Osteocyte (in vitro differentiated cells): ENCODE measurements at regions not wholly inside any gene's neighbourhood (a gene's known extent, or its start where the extent isn't known, plus 50 kb on each side); places are given as distances from the start of the nearest gene placed in this dataset.

Experiments
- DNase-seq: peaks from one replicate; pipeline ENCODE4 v3.0.0; 2021; ENCODE audit warnings: mixed read lengths; ENCODE audit not compliant: unreplicated experiment; ENCODE audit errors: extremely low spot score
- H3K27ac Mint-ChIP-seq: one replicate; pipeline ENCODE4 v1.8.0; 2021; ENCODE audit warnings: mild to moderate bottlenecking, mixed read lengths; ENCODE audit not compliant: unreplicated experiment
- H3K27me3 Mint-ChIP-seq: one replicate; pipeline ENCODE4 v1.8.0; 2021; ENCODE audit warnings: mixed read lengths; ENCODE audit not compliant: unreplicated experiment
- H3K36me3 Mint-ChIP-seq: one replicate; pipeline ENCODE4 v1.8.0; 2021; ENCODE audit warnings: mixed read lengths; ENCODE audit not compliant: unreplicated experiment
- H3K4me1 Mint-ChIP-seq: one replicate; pipeline ENCODE4 v1.8.0; 2021; ENCODE audit warnings: mixed read lengths; ENCODE audit not compliant: unreplicated experiment
- H3K4me3 Mint-ChIP-seq: one replicate; pipeline ENCODE4 v1.8.0; 2021; ENCODE audit warnings: mild to moderate bottlenecking, moderate library complexity, mixed read lengths; ENCODE audit not compliant: unreplicated experiment
- H3K9me3 Mint-ChIP-seq: one replicate; pipeline ENCODE4 v1.8.0; 2021; ENCODE audit warnings: mixed read lengths; ENCODE audit not compliant: unreplicated experiment
- CTCF ChIP-seq: fragments of 200-600 bp; sonication (generic); IDR thresholded peaks from 2 replicates; pipeline ENCODE4 v1.5.0; 2021; ENCODE audit warnings: antibody characterized with exemption, mild to moderate bottlenecking, moderate library complexity

- Mint-ChIP-seq H3K4me3 (no peak overlapping the region), H3K9me3 (no peaks in the 10 kb centered on the region), H3K27ac (no peak overlapping the region), H3K36me3 (no peaks in the 10 kb centered on the region), H3K4me1 (peaks cover 4% of the 10 kb centered on the region), H3K27me3 (no peaks in the 10 kb centered on the region)
- DNase-seq = no peak
- no peak for TF ChIP-seq CTCF
These were observed 189.0 kb upstream of the ANO3 start for GRCh38 chr11:26142891-26143290.

DNA sequence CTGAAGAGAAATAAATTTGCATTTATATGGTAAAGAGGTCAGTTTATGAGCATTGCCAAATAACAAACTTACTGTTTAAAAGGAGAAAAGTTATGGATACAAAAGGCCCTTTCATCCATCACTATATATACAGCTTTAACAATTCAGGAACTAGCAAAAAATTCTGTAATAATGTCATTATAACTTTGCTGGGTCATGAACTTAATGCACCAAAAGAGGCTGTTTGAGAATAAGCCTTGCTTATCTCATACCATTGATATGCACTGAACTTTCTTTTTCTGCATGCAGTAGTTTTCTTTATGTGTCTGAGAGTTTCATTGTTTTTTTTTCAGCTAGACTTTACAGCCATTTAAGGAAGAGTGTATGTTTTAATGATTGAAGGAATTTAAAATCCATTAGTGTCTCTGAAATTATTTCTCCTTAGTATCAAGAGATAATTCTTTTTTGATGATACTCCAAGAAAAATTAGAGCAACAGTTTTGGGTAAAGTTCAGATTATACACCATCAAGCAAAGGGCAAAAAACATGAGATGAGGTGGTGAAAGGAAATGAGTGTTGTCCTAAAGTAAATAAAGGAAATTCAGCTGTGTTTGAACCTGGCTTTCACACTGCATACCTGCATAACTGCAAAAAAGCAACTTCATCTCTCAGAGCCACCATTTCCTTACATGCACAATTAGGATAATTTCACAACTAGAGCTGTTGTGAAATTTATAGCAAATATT is 188.2 kb upstream of the ANO3 start:
- Mint-ChIP-seq H3K4me3 (no peak overlapping the region), H3K36me3 (no peaks in the 10 kb centered on the region), H3K9me3 (no peaks in the 10 kb centered on the region), H3K4me1 (peaks cover 4% of the 10 kb centered on the region), H3K27me3 (no peaks in the 10 kb centered on the region), H3K27ac (no peak overlapping the region)
- TF ChIP-seq CTCF = no peak
- no peak for DNase-seq

DNA sequence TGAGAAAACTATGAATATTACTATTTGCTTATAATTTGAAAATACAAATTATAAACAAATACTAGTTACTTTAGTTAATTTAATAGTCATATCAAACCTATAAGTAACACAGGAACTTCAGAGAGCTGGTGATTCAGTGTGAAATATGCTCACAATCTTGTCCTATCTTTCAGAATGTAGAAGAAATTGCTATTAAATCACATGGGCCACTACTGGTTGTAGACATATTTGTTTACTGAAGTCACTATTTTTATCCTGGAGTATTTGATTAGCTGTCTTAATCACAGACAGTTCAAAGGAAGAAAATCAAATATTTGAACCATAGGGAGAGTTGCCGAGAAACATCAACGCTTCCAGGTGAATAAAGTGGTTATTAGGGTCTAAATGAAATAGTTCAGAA is 187.6 kb upstream of the ANO3 start:
- H3K27me3 Mint-ChIP-seq = no peaks in the 10 kb centered on the region
- peaks cover 4% of the 10 kb centered on the region for H3K4me1 Mint-ChIP-seq
- H3K36me3 Mint-ChIP-seq = no peaks in the 10 kb centered on the region
- no peak for DNase-seq
- no peaks in the 10 kb centered on the region for H3K9me3 Mint-ChIP-seq
- no peak overlapping the region for H3K27ac Mint-ChIP-seq
- no peak overlapping the region for H3K4me3 Mint-ChIP-seq
- TF ChIP-seq CTCF = no peak

DNA sequence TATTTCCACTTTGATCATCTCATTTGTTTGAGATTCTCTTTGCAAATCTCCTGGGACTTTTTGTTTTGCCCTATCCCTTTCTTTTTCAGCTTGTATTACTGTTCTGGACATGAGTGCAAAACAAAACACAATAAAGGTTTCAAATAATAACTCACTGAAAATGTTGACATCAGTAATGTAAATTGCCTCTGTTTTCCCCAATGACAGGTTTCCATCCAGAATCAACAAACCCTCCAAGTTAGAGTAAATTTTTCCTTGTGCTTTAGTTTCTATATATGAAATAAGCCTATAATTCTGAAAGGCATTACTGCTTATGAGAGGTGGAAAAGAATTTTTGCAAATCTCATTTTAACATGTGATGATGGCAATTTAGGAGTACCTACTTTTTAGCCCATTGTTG is 187.0 kb upstream of the ANO3 start:
- DNase-seq = no peak
- H3K9me3 Mint-ChIP-seq = no peaks in the 10 kb centered on the region
- no peak for TF ChIP-seq CTCF
- H3K27ac Mint-ChIP-seq = no peak overlapping the region
- H3K27me3 Mint-ChIP-seq = no peaks in the 10 kb centered on the region
- H3K4me3 Mint-ChIP-seq = no peak overlapping the region
- H3K4me1 Mint-ChIP-seq = peaks cover 4% of the 10 kb centered on the region
- H3K36me3 Mint-ChIP-seq = no peaks in the 10 kb centered on the region

DNA sequence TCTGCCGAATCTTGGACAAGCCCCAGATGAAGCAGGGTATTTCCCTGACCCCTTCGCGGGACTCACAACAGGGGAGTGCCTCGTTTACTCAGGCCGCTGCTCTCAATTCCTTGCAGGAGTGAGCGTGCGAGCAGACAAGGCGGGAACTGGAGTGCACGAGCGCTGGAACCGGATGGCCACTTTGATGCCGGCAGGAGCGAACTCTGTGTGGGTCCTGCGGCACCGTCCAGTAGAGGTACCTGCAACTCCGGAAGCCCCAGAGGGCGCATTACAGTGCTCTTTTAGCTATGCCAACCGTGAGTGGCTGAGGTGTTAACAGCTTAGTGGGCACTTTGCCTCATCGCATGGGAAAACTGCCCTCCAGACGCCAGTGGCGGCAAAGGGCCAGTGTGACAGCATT is 182.3 kb upstream of the ANO3 start:
- DNase-seq = no peak
- no peak for TF ChIP-seq CTCF
- no peaks in the 10 kb centered on the region for H3K27me3 Mint-ChIP-seq
- no peaks in the 10 kb centered on the region for H3K9me3 Mint-ChIP-seq
- no peaks in the 10 kb centered on the region for H3K4me1 Mint-ChIP-seq
- H3K4me3 Mint-ChIP-seq = no peak overlapping the region
- H3K27ac Mint-ChIP-seq = no peak overlapping the region
- no peaks in the 10 kb centered on the region for H3K36me3 Mint-ChIP-seq
